ENCODE measurements at regions not wholly inside any gene's neighbourhood (a gene's known extent, or its start where the extent isn't known, plus 50 kb on each side); places are given as distances from the start of the nearest gene placed in this dataset.

DNA sequence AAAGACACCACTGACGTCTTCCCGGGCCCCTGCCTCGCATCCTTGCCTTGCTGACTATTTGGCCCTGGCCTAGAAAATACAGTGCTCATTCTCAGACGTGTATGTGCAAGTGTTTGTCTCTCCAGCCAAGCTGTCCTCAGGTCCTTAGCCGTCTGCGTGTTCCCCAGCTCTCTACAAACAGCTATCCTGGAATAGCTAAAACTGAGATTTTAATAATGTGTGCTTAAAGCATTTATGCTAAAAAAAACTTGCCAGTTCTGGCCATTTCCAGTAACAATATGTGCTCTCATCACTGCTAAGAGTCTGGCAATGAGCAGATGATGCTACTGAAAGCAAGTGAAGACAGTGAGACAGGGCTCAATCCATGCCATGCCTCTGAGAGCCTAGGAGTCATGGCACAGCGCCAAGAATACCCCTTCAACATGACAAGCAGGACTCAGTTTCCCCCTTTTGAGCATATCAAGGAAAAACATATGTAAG, 55.7 kb downstream of the IRF2BP2 start:
- no peak for DNase-seq

DNA sequence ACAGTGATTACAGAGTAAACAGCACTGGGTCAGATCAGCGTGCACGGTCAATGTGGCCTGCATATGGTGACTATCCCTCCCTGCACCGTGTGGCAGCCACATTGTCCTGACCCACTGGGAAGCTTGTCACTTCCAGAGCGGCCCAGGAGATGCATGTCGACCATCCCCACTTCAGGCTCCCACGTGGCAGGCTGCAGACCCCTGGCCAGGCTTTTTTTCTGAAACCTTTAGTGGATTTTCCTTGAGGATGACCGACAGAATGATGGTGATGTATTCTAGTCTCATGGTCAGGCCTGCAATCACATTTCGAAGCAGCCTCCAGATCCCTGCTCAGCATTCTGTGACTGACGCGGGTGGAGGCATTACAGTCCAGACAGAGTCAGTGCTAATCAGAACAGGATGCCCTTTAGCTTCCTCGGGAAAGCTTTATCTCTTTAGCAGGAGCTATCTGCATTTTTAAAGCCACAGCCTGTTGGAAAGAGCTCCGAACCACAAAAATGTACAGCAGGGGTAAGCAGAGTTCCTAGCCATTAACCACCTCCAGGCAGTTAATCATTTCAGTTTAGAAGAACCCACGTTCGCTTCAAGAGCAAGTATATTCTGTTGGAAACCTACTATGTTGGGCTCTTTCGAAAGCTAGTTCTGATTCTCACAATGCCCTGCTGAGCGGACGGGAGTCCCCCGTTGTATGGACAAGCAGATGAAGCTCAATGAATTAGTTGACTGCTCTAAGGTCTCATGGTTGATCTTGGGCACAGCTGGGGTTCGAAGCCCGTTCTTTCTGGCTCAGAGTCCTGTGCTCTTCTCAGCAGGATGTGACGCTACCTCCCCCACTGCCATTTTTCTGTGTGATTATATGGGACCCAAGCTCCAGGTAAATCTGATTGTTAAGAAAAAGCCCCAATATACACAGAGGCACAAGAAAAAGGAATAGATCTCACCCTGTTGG, 56.5 kb downstream of the IRF2BP2 start:
- DNase-seq: peak; percentile 32

- DNase-seq: no peak
These were observed 59.0 kb downstream of the IRF2BP2 start for GRCh38 chr1:234551032-234551378.

- DNase-seq: peak; percentile 30
These were observed 59.5 kb downstream of the IRF2BP2 start for GRCh38 chr1:234550341-234551031.

DNA sequence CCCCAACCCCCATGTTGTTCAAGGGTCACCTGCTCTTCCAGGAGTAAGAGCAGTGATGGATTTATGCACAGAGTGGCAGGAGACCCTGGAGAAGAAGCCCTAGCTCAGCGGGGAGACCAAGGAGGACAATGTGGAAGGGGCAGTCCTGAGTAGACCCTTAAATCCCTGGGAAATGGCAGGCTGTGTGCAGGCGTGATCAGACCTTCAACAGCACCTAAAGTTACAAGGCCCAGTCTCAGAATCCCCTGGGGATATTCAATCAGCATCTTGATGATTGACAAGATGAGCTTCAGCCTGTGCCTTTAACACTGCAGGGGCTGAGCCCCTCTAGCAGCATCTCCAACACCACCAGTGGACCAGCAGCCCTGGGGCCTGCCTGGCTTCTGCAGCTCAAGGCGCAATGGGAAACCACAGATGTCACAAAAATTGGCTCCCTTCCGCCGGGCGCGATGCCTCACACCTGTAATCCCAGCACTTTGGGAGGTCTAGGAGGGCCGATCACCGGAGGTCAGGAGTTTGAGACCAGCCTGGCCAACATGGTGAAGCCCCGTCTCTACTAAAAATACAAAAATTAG, 60.4 kb downstream of the IRF2BP2 start:
- no peak for DNase-seq

DNA sequence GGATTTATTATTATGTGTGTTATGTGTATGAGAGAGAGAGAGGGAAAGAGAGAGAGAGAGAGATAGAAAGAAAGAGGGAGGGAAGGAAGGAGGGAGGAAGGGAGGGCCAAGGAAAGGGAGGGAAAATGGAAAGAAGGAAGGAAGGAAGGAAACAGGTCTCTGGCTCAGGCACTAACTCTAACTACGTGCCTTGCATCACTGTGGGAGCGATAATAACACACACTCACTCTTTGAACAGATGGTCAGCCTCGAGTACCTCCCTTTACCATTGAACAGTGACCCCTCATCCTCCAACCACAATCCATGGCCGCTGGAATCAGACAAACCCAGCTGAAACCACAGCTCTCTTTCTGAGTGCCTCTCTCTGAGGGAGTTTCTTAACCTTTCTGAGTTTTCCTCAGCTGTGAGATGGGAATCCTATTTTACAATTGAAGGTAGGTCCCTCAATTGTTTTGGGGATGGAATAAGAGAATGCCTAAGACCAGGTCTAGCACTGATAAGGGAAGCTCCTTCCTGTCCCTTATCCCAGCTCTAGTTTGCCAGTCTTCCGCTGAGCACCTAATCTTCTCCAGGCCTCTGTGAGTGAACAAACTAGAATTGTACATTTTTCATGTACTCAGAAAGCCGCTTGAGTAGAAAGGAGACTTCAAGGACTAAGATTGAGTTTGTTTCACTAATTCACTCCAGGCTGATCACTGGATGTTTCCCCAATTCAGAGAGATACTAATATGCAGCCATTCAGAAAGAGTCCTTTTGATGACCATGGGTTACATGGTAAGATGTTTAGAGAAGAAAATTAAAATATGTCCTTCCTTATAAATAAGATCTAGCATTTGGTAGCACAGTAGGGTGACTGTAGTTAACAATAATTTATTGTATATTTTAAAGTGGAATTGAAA, 62.8 kb downstream of the IRF2BP2 start:
- no peak for DNase-seq

DNA sequence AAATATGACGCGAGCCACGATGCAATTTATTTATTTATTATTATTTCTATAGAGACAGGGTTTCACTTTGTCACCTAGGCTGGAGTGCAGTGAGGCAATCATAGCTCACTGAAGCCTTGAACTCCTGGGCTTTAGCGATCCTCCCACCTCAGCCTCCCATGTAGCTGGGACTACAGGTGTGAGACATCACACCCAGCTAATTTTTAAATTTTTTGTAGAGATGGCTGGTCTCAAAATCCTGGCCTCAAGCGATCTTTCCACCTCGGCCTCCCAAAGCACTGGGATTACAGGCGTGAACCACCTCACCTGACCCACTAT, 63.6 kb downstream of the IRF2BP2 start:
- no peak for DNase-seq

GRCh38 chr1:234545517-234546386, 64.2 kb downstream of the IRF2BP2 start:
- peak; percentile 51 for DNase-seq

DNA sequence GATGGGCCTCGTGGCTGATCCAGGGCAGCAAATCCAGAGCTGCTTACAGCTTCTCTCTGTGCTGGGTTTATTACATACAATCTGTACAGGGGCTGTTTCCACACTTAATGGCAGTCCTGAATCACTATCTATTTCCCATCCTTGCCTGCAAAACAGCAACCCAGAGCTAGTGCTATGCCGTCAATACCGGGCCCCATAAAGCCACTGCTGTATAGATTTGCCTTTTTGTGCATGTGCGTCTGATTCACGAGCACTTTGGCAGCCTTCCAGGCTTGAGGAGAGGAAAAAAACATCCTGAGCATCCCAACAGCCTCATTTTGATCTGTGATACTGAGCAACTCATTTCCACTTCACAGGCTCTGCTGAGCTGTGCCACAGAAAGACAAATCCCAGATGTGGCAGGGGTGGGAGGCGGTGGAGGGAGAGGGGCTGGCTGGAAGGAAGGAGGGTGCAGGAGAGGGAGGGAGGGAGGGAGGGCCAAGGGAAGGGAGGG, 65.2 kb upstream of the TARBP1 start:
- peak; percentile 97 for DNase-seq

DNA sequence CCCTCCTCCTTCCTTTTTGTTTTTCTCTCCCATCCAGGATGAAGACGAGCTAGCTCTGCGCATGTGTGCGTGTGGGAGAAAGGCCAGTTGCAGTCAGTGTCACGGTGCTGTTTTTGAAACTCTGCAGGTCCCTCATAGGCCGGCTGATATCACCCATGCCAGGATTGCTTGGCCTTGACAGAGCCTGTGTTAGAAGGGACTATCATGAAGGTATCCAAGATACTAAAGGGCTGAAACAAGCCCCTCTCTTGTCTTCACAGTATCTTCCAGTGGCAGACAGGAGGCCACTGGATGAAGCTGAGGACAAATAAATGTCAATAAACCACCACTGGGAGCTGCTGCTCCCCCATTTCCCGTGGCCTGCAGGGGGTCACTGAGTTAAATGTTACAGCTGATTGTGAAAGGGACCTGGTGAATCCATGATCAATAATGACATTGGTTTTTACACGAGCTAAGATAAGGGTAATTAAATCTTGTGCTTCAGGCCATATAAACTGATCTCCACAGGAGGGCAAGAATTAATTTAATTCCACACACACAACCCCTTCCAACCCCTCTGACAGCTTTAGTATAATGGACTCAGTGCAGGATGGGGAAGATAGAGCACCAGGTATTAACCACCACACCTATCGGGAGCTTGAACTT, 64.6 kb upstream of the TARBP1 start:
- DNase-seq: no peak

DNA sequence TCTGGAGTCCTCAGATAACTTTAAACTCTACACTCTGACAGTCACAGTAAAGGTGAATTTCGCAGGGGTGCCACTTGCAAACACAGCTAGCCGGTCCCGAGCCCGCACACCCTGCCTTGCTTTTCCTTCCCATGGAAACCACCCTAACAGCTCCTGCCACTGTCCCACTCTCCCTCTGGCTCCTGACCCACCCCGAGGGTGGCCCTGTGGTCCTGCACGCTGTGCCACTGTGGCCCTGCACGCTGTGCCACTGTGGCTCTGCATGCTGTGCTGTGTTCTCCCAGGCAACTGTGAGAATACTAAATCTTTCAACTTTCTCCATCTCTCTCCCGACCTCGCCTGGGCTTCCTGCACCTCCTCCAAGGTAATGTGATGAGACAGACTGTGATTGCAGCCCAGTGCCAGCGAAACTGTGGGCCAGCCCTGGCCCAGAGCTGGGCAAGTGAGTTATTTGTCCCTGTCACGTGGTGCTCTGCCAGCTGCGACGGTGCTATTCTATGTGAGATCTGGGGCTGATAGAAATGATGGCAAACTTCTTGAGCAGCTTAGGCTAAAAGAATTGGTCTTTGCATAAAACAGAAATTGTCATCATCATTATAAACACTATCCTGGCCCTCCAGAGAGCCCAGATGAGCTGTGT, 63.4 kb upstream of the TARBP1 start:
- DNase-seq: no peak

GRCh38 chr1:234541286-234541975, 62.5 kb upstream of the TARBP1 start:
- DNase-seq: no peak

DNA sequence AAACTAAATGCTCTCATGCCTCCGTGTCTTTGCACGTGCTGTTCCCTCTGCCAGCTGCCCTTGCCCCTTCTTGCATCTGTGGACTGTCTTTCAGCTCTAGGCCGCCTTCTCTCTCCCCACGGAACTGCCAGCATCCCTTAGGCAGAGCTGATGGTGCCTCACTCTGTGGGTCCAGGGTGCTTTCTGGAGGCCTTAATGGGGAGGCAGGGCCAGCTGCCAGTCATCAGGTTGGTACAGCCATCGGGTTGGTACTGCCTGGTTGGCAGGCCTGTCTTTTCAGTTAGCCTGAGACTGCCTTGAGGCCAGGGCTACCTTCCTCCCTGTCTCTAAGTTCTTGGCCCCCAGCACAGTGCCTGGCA, 61.4 kb upstream of the TARBP1 start:
- no peak for DNase-seq

DNA sequence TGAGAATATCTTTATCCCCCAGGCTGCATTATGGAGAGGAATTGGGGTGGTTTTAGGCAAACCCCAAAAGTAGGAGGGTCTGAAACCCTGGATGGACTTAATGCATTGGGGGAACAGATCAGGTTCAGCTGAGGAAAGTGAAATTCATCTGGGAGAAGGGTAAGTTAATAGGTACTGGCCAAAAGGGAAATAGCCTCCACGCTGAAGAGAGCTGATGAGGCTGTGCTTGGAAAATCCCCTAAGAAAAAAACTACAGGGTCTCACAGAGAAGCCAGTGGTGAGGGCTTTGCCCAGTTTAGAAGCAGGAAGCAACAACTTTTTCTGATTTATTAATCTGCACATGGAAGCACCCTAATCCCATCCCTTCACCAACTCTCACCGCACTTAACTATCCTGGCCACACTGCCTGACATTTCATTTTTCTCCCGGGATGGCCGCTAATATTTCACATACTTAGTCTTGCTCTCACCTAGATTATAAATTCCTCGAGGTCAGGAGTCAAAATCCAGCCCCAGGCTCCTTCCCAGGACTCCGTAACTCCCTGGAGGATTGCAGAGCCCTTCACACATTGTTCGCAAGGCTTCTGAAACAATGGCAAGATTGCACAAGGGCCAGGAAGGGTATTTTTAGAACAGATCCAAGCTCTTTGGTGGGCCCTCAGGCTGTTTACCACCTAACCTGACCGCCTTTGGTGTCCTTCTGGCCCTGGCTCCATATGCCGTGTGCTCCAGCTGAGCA, 60.9 kb upstream of the TARBP1 start:
- DNase-seq: no peak

DNA sequence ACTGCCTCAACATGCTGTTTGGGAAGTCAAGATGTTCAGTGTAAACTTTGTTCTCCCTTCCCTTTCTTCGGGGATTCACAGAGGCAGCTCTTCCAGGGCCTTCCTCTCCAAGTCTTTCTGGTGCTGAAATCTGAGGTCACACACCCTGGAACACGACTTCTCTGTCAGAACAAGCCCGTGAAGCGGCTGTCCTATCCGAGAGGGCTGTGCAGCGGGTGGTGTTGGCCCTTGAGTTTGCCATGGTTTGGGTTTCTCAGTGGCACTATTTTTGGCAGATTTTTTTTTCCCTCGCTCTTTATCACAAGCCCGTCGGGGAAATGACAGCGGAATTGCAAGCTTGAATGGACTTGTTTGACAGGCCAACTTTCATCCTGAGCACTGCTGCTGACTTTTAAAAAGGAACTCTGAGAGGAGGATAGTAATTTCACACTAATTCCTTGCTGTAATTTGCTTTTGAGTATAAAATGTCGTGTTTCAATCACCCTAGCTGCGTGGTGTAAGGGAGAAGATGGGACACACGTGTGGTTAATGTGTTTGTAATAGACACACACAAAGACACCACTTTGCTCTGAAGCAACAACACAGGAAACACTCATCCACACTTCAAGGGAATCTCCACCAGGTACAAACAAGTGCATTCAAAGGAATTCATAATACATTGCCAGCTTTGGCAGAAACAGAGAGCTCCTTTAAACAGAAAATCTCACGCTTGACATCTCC, 60.1 kb upstream of the TARBP1 start:
- DNase-seq: no peak

- DNase-seq: no peak
These were observed 59.2 kb upstream of the TARBP1 start for GRCh38 chr1:234538062-234538731.

GRCh38 chr1:234537236-234537635, 58.3 kb upstream of the TARBP1 start:
- DNase-seq: no peak

DNA sequence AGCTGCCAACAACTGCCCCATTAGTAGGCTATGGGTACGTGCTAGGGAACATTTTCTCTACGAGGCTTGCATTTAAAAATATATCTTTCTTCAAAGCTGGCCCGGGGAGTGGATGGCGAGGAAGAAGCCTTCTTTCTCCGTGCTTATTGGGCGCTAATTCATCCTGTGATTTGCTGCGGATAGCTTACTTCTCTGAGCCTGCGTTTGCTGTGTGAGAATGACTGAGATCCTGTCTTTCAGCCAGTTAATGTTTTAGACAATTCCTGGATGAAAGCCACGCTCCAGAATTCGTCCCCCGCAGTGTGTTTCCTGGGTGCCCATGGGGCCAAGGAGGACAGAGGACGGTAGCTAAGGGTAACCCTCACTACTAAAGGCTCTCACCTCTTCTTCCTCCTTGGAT, 57.8 kb upstream of the TARBP1 start:
- DNase-seq: no peak

All from dermis blood vessel endothelial cell (primary cell).